ENCODE measurements at regions not wholly inside any gene's neighbourhood (a gene's known extent, or its start where the extent isn't known, plus 50 kb on each side); places are given as distances from the start of the nearest gene placed in this dataset.

GRCh38 chr1:113217447-113218208, 144.6 kb downstream of the LRIG2 start (continued):
- TF ChIP-seq ZHX2 (IDR thresholded peaks at IDR 0.05; ENCODE audit: low read depth) (no peak), ZHX2 (CRISPR knock-in tag; IDR thresholded peaks at IDR 0.05; ENCODE audit: borderline replicate concordance) (no peak), SP5 (CRISPR knock-in tag; IDR thresholded peaks at IDR 0.05; ENCODE audit: borderline replicate concordance, low read depth) (no peak), MED1 (CRISPR knock-in tag; IDR thresholded peaks at IDR 0.05) (peak; percentile 75), ZNF772 (CRISPR knock-in tag; IDR thresholded peaks at IDR 0.05) (no peak), ZBTB3 (CRISPR knock-in tag; IDR thresholded peaks at IDR 0.05; ENCODE audit: borderline replicate concordance, low read depth) (no peak), ZNF337 (CRISPR knock-in tag; IDR thresholded peaks at IDR 0.05; ENCODE audit: borderline replicate concordance, low read depth) (no peak), NKX3-1 (CRISPR knock-in tag; IDR thresholded peaks at IDR 0.05) (0 out of 2 replicates have a peak, but pooled peaks have one; percentile 20), SPEN (CRISPR knock-in tag; IDR thresholded peaks at IDR 0.05; ENCODE audit: low read depth) (peak; percentile 60; the same call in 1 of the 2 replicates), MEIS2 (CRISPR knock-in tag; IDR thresholded peaks at IDR 0.05) (0 out of 2 replicates have a peak, but pooled peaks have one; percentile 28), ZNF713 (CRISPR knock-in tag; IDR thresholded peaks at IDR 0.05) (no peak), FLYWCH1 (CRISPR knock-in tag; IDR thresholded peaks at IDR 0.05) (no peak), ARNT2 (CRISPR knock-in tag; IDR thresholded peaks at IDR 0.05; ENCODE audit: low read depth) (no peak), SALL1 (CRISPR knock-in tag; IDR thresholded peaks at IDR 0.05) (peak; percentile 92), ZSCAN5A (CRISPR knock-in tag; IDR thresholded peaks at IDR 0.05; ENCODE audit: borderline replicate concordance) (peak; percentile 100), ZNF414 (CRISPR knock-in tag; IDR thresholded peaks at IDR 0.05) (0 out of 2 replicates have a peak, but pooled peaks have one; percentile 31), ZNF687 (CRISPR knock-in tag; IDR thresholded peaks at IDR 0.05) (peak; percentile 55)
